GM23338 (cell line): ENCODE measurements at regions not wholly inside any gene's neighbourhood (a gene's known extent, or its start where the extent isn't known, plus 50 kb on each side); places are given as distances from the start of the nearest gene placed in this dataset.

Source experiments
- ATAC-seq: fragments of 200-7000 bp; cut with Tn5 transposase; 3 replicates; pipeline ENCODE4 v1.9.1; 2020
- DNase-seq: peaks from one replicate; pipeline ENCODE4 v3.0.0-alpha.2; 2015; ENCODE audit warnings: low spot score
- H2AFZ ChIP-seq: fragments of 200-600 bp; sonication (generic); 2 replicates; pipeline ENCODE4 v1.8.0; 2016; ENCODE audit warnings: antibody characterized with exemption, mild to moderate bottlenecking, moderate library complexity
- H3F3A ChIP-seq: fragments of 200-600 bp; sonication (generic); replicated peaks from 2 replicates; pipeline ENCODE4 v1.8.0; 2017; ENCODE audit warnings: antibody characterized with exemption, mixed run types, low read depth
- H3K27ac ChIP-seq: fragments of 200-600 bp; sonication (generic); 2 replicates; pipeline ENCODE4 v1.6.1; 2016; ENCODE audit warnings: low read depth
- H3K27me3 ChIP-seq: fragments of 200-600 bp; sonication (generic); 2 replicates; pipeline ENCODE4 v1.8.0; 2016; ENCODE audit warnings: mild to moderate bottlenecking, mixed run types, moderate library complexity; ENCODE audit not compliant: insufficient read depth
- H3K36me3 ChIP-seq: fragments of 200-600 bp; sonication (generic); 2 replicates; pipeline ENCODE4 v1.8.0; 2016; ENCODE audit warnings: mild to moderate bottlenecking; ENCODE audit not compliant: insufficient read depth
- H3K4me1 ChIP-seq: fragments of 200-600 bp; sonication (generic); 2 replicates; pipeline ENCODE4 v1.8.0; 2016; ENCODE audit warnings: mild to moderate bottlenecking, moderate library complexity; ENCODE audit not compliant: insufficient read depth
- H3K4me2 ChIP-seq: fragments of 200-600 bp; sonication (generic); 2 replicates; pipeline ENCODE4 v1.7.1; 2017; ENCODE audit warnings: mixed run types
- H3K4me3 ChIP-seq: fragments of 200-600 bp; sonication (generic); 2 replicates; pipeline ENCODE4 v1.6.1; 2016; ENCODE audit warnings: mixed run types
- H3K79me2 ChIP-seq: fragments of 200-600 bp; sonication (generic); replicated peaks from 2 replicates; pipeline ENCODE4 v1.8.0; 2017; ENCODE audit warnings: mild to moderate bottlenecking; ENCODE audit not compliant: insufficient read depth
- H3K9me2 ChIP-seq: fragments of 200-600 bp; sonication (generic); 2 replicates; pipeline ENCODE4 v1.8.0; 2017; ENCODE audit not compliant: insufficient read depth
- H4K20me1 ChIP-seq: fragments of 200-600 bp; sonication (generic); replicated peaks from 2 replicates; pipeline ENCODE4 v1.8.0; 2017; ENCODE audit warnings: mild to moderate bottlenecking; ENCODE audit not compliant: insufficient read depth
- H3K27ac Mint-ChIP-seq: 2 replicates; pipeline ENCODE4 v1.8.0; 2020; ENCODE audit warnings: inconsistent platforms, mild to moderate bottlenecking, moderate library complexity, mixed read lengths
- H3K27me3 Mint-ChIP-seq: 3 replicates; pipeline ENCODE4 v1.8.0; 2022; ENCODE audit warnings: low read depth, mild to moderate bottlenecking, moderate library complexity, mixed read lengths, inconsistent platforms; ENCODE audit not compliant: insufficient read depth, poor library complexity
- H3K36me3 Mint-ChIP-seq: 3 replicates; pipeline ENCODE4 v1.8.0; 2021; ENCODE audit warnings: low read depth, mild to moderate bottlenecking, inconsistent platforms, moderate library complexity, mixed read lengths
- H3K4me1 Mint-ChIP-seq: 3 replicates; pipeline ENCODE4 v1.8.0; 2020; ENCODE audit warnings: mild to moderate bottlenecking, inconsistent platforms, mixed read lengths
- H3K4me3 Mint-ChIP-seq: 3 replicates; pipeline ENCODE4 v1.8.0; 2021; ENCODE audit warnings: moderate library complexity, mild to moderate bottlenecking, inconsistent platforms, mixed read lengths
- H3K9me3 Mint-ChIP-seq: 3 replicates; pipeline ENCODE4 v1.8.0; 2020; ENCODE audit warnings: moderate library complexity, mild to moderate bottlenecking, inconsistent platforms, mixed read lengths
- CREB1 ChIP-seq: fragments of 250-450 bp; sonication (Bioruptor Pico); IDR thresholded peaks from 2 replicates; pipeline ENCODE4 v1.5.0; 2020; ENCODE audit warnings: low read depth, mild to moderate bottlenecking, moderate library complexity
- EZH2 ChIP-seq: fragments of 200-600 bp; sonication (generic); IDR thresholded peaks from one replicate; pipeline ENCODE4 v1.8.0; 2017; ENCODE audit warnings: antibody characterized with exemption, mild to moderate bottlenecking, low read depth; ENCODE audit not compliant: unreplicated experiment
- EZH2phosphoT487 ChIP-seq: fragments of 200-600 bp; sonication (generic); IDR thresholded peaks from one replicate; pipeline ENCODE4 v1.8.1; 2018; ENCODE audit warnings: antibody characterized with exemption; ENCODE audit not compliant: unreplicated experiment
- JUNB ChIP-seq: IDR thresholded peaks from one replicate; pipeline ENCODE4 v1.6.1; 2016; ENCODE audit warnings: antibody characterized with exemption; ENCODE audit not compliant: unreplicated experiment
- NANOG ChIP-seq: IDR thresholded peaks from 2 replicates; pipeline ENCODE4 v1.6.1; 2016; ENCODE audit warnings: antibody characterized with exemption, borderline replicate concordance
- POLR2AphosphoS5 ChIP-seq: IDR thresholded peaks from 2 replicates; pipeline ENCODE4 v1.6.1; 2016; ENCODE audit warnings: antibody characterized with exemption, low read depth
- REST ChIP-seq: IDR thresholded peaks from one replicate; pipeline ENCODE4 v1.6.1; 2018; ENCODE audit warnings: antibody characterized with exemption; ENCODE audit not compliant: unreplicated experiment
- STAT1 ChIP-seq: IDR thresholded peaks from one replicate; pipeline ENCODE4 v1.6.1; 2016; ENCODE audit warnings: antibody characterized with exemption; ENCODE audit not compliant: unreplicated experiment
- ZNF114 ChIP-seq: fragments of 250-450 bp; sonication (Bioruptor Pico); IDR thresholded peaks from 2 replicates; pipeline ENCODE4 v1.5.0; 2020; ENCODE audit warnings: mild to moderate bottlenecking, moderate library complexity
- ZNF331 ChIP-seq: fragments of 250-450 bp; sonication (Bioruptor Pico); IDR thresholded peaks from 2 replicates; pipeline ENCODE4 v1.5.0; 2020; ENCODE audit warnings: low read depth, mild to moderate bottlenecking, moderate library complexity
- TF ChIP-seq, protein P1 (sequence below): fragments of 250-450 bp; sonication (Bioruptor Pico); IDR thresholded peaks from 2 replicates; pipeline ENCODE4 v1.5.0; 2020; ENCODE audit warnings: mild to moderate bottlenecking, moderate library complexity
- TF ChIP-seq, protein P2 (sequence below): IDR thresholded peaks from 2 replicates; pipeline ENCODE4 v1.6.1; 2016; ENCODE audit warnings: antibody characterized with exemption
- TF ChIP-seq, protein P3 (sequence below), 2 experiments: fragments of 200-600 bp in 1 of 2; sonication (generic) in 1 of 2; conservative IDR thresholded peaks; 2 replicates each; pipeline versions ENCODE4 v1.5.1 to v1.6.1; 2016 to 2017; ENCODE audit warnings: antibody characterized with exemption in 2 of 2, low read depth in 2 of 2, mild to moderate bottlenecking in 2 of 2, moderate library complexity in 1 of 2

- Histone ChIP-seq H3K4me3 (no peak overlapping the region), H3K9me2 (no peaks in the 10 kb centered on the region), H3K4me2 (no peak overlapping the region), H3K4me1 (peaks cover under 1% of the 10 kb centered on the region; the same call in 1 of the 2 replicates), H3K36me3 (no peaks in the 10 kb centered on the region), H3K27me3 (no peaks in the 10 kb centered on the region), H4K20me1 (no peaks in the 10 kb centered on the region), H3K79me2 (no peaks in the 10 kb centered on the region), H3F3A (no peaks in the 10 kb centered on the region), H3K27ac (no peak overlapping the region), H2AFZ (no peak overlapping the region)
- DNase-seq (no peak), ATAC-seq (no peak)
- 0 out of 3 replicates have a peak, but pooled peaks cover 2% of the 10 kb centered on the region for H3K4me1 Mint-ChIP-seq
- no peak overlapping the region for H3K4me3 Mint-ChIP-seq
- H3K36me3 Mint-ChIP-seq: no peaks in the 10 kb centered on the region
- H3K9me3 Mint-ChIP-seq: no peaks in the 10 kb centered on the region
- TF ChIP-seq POLR2AphosphoS5 (no peak), ZNF114 (no peak), EZH2 (no peak), NANOG (no peak), EZH2phosphoT487 (no peak), STAT1 (no peak), JUNB (no peak), REST (no peak), ZNF331 (no peak), CREB1 (CRISPR knock-in tag) (no peak)
- TF ChIP-seq, protein P1, sequence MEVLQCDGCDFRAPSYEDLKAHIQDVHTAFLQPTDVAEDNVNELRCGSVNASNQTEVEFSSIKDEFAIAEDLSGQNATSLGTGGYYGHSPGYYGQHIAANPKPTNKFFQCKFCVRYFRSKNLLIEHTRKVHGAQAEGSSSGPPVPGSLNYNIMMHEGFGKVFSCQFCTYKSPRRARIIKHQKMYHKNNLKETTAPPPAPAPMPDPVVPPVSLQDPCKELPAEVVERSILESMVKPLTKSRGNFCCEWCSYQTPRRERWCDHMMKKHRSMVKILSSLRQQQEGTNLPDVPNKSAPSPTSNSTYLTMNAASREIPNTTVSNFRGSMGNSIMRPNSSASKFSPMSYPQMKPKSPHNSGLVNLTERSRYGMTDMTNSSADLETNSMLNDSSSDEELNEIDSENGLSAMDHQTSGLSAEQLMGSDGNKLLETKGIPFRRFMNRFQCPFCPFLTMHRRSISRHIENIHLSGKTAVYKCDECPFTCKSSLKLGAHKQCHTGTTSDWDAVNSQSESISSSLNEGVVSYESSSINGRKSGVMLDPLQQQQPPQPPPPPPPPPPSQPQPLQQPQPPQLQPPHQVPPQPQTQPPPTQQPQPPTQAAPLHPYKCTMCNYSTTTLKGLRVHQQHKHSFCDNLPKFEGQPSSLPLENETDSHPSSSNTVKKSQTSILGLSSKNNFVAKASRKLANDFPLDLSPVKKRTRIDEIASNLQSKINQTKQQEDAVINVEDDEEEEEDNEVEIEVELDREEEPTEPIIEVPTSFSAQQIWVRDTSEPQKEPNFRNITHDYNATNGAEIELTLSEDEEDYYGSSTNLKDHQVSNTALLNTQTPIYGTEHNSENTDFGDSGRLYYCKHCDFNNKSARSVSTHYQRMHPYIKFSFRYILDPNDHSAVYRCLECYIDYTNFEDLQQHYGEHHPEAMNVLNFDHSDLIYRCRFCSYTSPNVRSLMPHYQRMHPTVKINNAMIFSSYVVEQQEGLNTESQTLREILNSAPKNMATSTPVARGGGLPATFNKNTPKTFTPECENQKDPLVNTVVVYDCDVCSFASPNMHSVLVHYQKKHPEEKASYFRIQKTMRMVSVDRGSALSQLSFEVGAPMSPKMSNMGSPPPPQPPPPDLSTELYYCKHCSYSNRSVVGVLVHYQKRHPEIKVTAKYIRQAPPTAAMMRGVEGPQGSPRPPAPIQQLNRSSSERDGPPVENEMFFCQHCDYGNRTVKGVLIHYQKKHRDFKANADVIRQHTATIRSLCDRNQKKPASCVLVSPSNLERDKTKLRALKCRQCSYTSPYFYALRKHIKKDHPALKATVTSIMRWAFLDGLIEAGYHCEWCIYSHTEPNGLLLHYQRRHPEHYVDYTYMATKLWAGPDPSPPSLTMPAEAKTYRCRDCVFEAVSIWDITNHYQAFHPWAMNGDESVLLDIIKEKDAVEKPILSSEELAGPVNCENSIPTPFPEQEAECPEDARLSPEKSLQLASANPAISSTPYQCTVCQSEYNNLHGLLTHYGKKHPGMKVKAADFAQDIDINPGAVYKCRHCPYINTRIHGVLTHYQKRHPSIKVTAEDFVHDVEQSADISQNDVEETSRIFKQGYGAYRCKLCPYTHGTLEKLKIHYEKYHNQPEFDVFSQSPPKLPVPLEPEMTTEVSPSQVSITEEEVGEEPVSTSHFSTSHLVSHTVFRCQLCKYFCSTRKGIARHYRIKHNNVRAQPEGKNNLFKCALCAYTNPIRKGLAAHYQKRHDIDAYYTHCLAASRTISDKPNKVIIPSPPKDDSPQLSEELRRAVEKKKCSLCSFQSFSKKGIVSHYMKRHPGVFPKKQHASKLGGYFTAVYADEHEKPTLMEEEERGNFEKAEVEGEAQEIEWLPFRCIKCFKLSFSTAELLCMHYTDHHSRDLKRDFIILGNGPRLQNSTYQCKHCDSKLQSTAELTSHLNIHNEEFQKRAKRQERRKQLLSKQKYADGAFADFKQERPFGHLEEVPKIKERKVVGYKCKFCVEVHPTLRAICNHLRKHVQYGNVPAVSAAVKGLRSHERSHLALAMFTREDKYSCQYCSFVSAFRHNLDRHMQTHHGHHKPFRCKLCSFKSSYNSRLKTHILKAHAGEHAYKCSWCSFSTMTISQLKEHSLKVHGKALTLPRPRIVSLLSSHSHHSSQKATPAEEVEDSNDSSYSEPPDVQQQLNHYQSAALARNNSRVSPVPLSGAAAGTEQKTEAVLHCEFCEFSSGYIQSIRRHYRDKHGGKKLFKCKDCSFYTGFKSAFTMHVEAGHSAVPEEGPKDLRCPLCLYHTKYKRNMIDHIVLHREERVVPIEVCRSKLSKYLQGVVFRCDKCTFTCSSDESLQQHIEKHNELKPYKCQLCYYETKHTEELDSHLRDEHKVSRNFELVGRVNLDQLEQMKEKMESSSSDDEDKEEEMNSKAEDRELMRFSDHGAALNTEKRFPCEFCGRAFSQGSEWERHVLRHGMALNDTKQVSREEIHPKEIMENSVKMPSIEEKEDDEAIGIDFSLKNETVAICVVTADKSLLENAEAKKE: no peak
- TF ChIP-seq, protein P2, sequence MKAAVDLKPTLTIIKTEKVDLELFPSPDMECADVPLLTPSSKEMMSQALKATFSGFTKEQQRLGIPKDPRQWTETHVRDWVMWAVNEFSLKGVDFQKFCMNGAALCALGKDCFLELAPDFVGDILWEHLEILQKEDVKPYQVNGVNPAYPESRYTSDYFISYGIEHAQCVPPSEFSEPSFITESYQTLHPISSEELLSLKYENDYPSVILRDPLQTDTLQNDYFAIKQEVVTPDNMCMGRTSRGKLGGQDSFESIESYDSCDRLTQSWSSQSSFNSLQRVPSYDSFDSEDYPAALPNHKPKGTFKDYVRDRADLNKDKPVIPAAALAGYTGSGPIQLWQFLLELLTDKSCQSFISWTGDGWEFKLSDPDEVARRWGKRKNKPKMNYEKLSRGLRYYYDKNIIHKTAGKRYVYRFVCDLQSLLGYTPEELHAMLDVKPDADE: no peak
- TF ChIP-seq, protein P3, sequence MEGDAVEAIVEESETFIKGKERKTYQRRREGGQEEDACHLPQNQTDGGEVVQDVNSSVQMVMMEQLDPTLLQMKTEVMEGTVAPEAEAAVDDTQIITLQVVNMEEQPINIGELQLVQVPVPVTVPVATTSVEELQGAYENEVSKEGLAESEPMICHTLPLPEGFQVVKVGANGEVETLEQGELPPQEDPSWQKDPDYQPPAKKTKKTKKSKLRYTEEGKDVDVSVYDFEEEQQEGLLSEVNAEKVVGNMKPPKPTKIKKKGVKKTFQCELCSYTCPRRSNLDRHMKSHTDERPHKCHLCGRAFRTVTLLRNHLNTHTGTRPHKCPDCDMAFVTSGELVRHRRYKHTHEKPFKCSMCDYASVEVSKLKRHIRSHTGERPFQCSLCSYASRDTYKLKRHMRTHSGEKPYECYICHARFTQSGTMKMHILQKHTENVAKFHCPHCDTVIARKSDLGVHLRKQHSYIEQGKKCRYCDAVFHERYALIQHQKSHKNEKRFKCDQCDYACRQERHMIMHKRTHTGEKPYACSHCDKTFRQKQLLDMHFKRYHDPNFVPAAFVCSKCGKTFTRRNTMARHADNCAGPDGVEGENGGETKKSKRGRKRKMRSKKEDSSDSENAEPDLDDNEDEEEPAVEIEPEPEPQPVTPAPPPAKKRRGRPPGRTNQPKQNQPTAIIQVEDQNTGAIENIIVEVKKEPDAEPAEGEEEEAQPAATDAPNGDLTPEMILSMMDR (conservative IDR thresholded peaks at IDR 0.05; ENCODE audit: low read depth in 2 of 2): no peak
- peaks cover 5% of the 10 kb centered on the region for H3K27me3 Mint-ChIP-seq
- H3K27ac Mint-ChIP-seq: no peak overlapping the region
Observed at GRCh38 chr20:58599966-58600365, 51.1 kb upstream of the STX16 start.
